NCI-H2029 treated with DMSO at 0.1 percent for 48 hours (cell line): ENCODE measurements at regions not wholly inside any gene's neighbourhood (a gene's known extent, or its start where the extent isn't known, plus 50 kb on each side); places are given as distances from the start of the nearest gene placed in this dataset.
"Not testable (repeated sequence)": the region's sequence is repeated elsewhere in the genome, so short reads cannot be mapped to it uniquely, and the experiment has no call there.

Experiments
- DNase-seq: peaks from one replicate; lab custom pipeline; 2025; lab: John Stamatoyannopoulos, UW

- DNase-seq = no peak
These were observed 80.1 kb upstream of the SRD5A2 start for GRCh38 chr2:31660812-31661335.

- DNase-seq = no peak
These were observed 79.4 kb upstream of the SRD5A2 start for GRCh38 chr2:31660165-31660564.

- no peak for DNase-seq
These were observed 73.5 kb upstream of the SRD5A2 start for GRCh38 chr2:31654241-31654640.

GRCh38 chr2:31651736-31652135 lies 71.0 kb upstream of the SRD5A2 start:
- no peak for DNase-seq

DNA sequence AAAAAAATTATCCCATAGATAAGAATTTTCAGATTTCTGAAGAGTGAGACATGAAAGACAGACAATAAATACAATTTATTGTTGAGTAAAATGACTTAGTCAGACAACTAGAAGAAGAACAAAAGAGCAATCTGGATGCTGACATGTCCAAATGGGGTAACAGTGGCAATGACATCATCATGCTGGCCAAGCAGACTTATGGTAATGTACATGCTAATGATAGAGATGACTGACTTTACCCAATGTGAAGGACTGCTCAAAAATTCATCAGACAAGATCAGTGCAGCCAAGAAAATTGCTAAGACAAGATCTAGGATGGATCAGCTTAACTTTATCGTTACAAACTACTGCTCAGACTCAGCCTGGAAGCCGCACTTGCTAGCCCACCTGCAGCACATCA lies 70.5 kb upstream of the SRD5A2 start:
- DNase-seq = no peak

DNA sequence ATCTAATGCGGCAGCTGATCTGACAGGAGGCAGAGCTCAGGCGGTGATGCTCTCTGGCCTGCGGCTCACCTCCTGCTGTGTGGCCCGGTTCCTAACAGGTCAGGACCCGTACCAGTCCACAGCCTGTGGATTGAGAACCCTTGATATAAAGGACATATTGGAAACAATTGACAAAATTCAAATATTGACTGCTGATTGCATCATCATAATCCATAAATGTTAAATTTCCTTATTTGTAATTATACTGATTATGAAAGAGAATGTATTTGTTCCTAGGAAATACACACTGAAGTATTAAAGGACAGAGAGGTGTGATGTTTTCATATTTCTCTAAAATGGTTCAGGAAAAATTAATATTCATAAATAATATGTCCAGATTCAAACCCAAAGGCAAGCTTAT lies 63.8 kb upstream of the SRD5A2 start:
- DNase-seq = no peak

- no peak for DNase-seq
These were observed 62.0 kb upstream of the SRD5A2 start for GRCh38 chr2:31642707-31643106.

- DNase-seq = not testable (repeated sequence)
These were observed 51.5 kb upstream of the SRD5A2 start for GRCh38 chr2:31632201-31632600.
